Lower lobe of right lung (tissue), 2 donors: ENCODE measurements at regions not wholly inside any gene's neighbourhood (a gene's known extent, or its start where the extent isn't known, plus 50 kb on each side); places are given as distances from the start of the nearest gene placed in this dataset.
"Not testable (repeated sequence)": the region's sequence is repeated elsewhere in the genome, so short reads cannot be mapped to it uniquely, and the experiment has no call there.

ENCODE experiments used
- ATAC-seq, 2 donors: fragments of 200-7000 bp; cut with Tn5 transposase; one replicate each; pipeline ENCODE4 v1.9.1; 2020 to 2022; ENCODE audit warnings: mild to moderate bottlenecking in 2 of 2, moderate library complexity in 2 of 2
- DNase-seq: peaks from one replicate; pipeline ENCODE4 v3.0.0-alpha.2; 2020
- H3K27ac ChIP-seq: fragments of 200-600 bp; one replicate; pipeline ENCODE4 v1.8.0; 2022
- H3K27me3 ChIP-seq: fragments of 200-600 bp; one replicate; pipeline ENCODE4 v1.8.0; 2022; ENCODE audit warnings: low read depth
- H3K36me3 ChIP-seq: fragments of 200-600 bp; one replicate; pipeline ENCODE4 v1.8.0; 2022; ENCODE audit warnings: mild to moderate bottlenecking
- H3K4me1 ChIP-seq: fragments of 200-600 bp; one replicate; pipeline ENCODE4 v1.8.0; 2022
- H3K4me3 ChIP-seq: fragments of 200-600 bp; one replicate; pipeline ENCODE4 v1.8.0; 2022; ENCODE audit warnings: mild to moderate bottlenecking
- H3K9me3 ChIP-seq: fragments of 200-600 bp; one replicate; pipeline ENCODE4 v1.8.0; 2022
- intact Hi-C: fragments of 100-400 bp; cut with DNase I; formaldehyde crosslinking; loops from one replicate; pipeline ENCODE4 v1.11.0; 2022
- TF ChIP-seq, protein P1 (sequence below): fragments of 200-600 bp; IDR thresholded peaks from one replicate; pipeline ENCODE4 v1.8.0; 2022; ENCODE audit warnings: antibody characterized with exemption, mild to moderate bottlenecking
- donor health status: DM: no; HTN: yes; CAD: no; lungs with severe emphysema.

DNA sequence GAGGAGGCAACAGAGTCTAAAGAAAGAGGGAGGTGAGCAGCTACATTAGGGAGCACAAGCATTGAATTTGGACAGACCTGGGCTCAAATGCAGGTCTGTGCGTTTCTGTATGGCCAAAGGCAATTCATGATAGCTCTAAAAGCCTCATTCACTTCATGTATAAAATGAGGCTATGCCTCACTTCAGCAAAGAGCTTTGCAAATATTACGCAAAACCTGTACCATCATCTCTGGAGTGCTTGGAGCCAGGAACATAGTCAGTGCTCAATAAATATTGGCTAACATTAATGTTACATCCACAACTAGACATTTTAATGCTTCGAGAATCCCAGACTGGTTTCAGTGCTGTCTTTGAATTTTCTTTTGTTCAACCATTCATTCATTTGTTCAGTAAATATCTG is 254.7 kb upstream of the CDH11 start:
- Histone ChIP-seq H3K4me1 (peaks cover 9% of the 10 kb centered on the region), H3K36me3 (no peaks in the 10 kb centered on the region), H3K4me3 (no peak overlapping the region), H3K27me3 (no peaks in the 10 kb centered on the region), H3K27ac (no peak overlapping the region), H3K9me3 (no peaks in the 10 kb centered on the region)
- TF ChIP-seq, protein P1, sequence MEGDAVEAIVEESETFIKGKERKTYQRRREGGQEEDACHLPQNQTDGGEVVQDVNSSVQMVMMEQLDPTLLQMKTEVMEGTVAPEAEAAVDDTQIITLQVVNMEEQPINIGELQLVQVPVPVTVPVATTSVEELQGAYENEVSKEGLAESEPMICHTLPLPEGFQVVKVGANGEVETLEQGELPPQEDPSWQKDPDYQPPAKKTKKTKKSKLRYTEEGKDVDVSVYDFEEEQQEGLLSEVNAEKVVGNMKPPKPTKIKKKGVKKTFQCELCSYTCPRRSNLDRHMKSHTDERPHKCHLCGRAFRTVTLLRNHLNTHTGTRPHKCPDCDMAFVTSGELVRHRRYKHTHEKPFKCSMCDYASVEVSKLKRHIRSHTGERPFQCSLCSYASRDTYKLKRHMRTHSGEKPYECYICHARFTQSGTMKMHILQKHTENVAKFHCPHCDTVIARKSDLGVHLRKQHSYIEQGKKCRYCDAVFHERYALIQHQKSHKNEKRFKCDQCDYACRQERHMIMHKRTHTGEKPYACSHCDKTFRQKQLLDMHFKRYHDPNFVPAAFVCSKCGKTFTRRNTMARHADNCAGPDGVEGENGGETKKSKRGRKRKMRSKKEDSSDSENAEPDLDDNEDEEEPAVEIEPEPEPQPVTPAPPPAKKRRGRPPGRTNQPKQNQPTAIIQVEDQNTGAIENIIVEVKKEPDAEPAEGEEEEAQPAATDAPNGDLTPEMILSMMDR = no peak
- intact Hi-C loops = no loop called here
- DNase-seq = no peak
- peak; percentile 54 to 72 for ATAC-seq

DNA sequence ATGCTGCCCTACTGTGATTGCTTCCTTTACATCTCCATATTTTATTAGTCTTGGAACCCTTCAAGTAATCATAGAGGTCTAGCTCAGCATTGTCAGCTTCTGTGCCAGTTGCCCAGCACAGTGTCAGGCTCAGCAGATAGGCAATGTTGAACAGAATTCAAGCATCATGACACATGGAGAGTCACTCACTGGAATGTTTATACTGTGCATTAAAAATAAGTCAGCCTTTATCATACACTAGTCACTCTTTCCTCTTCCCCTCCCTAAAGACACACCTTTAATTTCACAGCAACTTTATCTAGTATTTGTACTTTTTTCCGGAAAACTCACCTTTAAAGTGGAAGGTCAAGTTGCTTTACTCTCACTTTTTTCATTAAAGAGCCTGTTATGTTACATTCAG is 253.8 kb upstream of the CDH11 start:
- TF ChIP-seq, protein P1 = no peak
- DNase-seq (no peak), ATAC-seq (peak in 1 of 2 donors; percentile 16)
- H3K9me3 ChIP-seq = no peaks in the 10 kb centered on the region
- no peaks in the 10 kb centered on the region for H3K27me3 ChIP-seq
- intact Hi-C loops = no loop called here
- no peaks in the 10 kb centered on the region for H3K36me3 ChIP-seq
- no peak overlapping the region for H3K4me3 ChIP-seq
- H3K27ac ChIP-seq = no peak overlapping the region
- peaks cover 9% of the 10 kb centered on the region for H3K4me1 ChIP-seq

DNA sequence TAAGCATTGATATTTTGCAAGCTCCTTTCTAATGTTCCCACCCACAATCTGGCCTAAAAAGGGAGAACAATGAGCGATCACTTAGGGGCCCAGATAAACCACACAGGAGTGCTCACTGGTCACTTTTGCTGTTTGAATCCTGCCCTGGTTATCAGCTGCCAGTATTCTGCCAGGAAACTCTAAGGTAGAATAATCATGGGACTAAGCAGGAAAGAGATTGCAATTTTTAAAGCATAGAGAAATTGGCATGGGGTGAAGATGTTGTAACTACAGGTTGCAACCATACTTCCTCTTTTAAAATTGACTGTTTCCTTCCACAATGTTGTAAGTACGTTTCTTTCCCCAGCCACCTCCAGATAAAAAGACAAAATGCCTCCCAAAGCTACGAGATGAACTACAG is 251.2 kb upstream of the CDH11 start:
- H3K27ac ChIP-seq = no peak overlapping the region
- DNase-seq (no peak), ATAC-seq (peak; percentile 23 to 51)
- intact Hi-C loops = no loop called here
- no peaks in the 10 kb centered on the region for H3K9me3 ChIP-seq
- no peak overlapping the region for H3K4me3 ChIP-seq
- H3K27me3 ChIP-seq = no peaks in the 10 kb centered on the region
- no peaks in the 10 kb centered on the region for H3K36me3 ChIP-seq
- H3K4me1 ChIP-seq = peaks cover 9% of the 10 kb centered on the region
- TF ChIP-seq, protein P1 = no peak

DNA sequence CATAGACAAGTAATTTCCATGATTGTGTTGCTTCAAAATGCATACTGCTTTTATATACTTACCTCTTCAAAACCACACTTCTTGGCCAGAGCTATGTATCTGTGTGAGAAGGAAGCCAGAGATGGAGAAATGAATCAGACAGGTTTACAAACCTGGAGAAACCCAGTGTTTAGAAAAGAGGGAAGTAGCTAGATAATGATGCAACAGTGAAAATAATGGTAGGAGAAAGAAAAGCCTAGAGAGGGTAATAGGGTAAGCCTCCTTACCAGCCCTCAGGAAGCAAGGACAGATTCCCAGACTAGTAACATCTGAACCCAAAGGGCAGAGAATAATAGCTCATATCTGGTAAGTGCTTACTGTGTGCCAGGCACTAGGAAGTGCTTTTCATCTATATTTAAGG is 250.3 kb upstream of the CDH11 start:
- Histone ChIP-seq H3K27me3 (no peaks in the 10 kb centered on the region), H3K36me3 (no peaks in the 10 kb centered on the region), H3K9me3 (no peaks in the 10 kb centered on the region), H3K27ac (no peak overlapping the region), H3K4me1 (peaks cover 9% of the 10 kb centered on the region), H3K4me3 (no peak overlapping the region)
- ATAC-seq (no peak), DNase-seq (no peak)
- intact Hi-C loops = no loop called here
- TF ChIP-seq, protein P1 = no peak

DNA sequence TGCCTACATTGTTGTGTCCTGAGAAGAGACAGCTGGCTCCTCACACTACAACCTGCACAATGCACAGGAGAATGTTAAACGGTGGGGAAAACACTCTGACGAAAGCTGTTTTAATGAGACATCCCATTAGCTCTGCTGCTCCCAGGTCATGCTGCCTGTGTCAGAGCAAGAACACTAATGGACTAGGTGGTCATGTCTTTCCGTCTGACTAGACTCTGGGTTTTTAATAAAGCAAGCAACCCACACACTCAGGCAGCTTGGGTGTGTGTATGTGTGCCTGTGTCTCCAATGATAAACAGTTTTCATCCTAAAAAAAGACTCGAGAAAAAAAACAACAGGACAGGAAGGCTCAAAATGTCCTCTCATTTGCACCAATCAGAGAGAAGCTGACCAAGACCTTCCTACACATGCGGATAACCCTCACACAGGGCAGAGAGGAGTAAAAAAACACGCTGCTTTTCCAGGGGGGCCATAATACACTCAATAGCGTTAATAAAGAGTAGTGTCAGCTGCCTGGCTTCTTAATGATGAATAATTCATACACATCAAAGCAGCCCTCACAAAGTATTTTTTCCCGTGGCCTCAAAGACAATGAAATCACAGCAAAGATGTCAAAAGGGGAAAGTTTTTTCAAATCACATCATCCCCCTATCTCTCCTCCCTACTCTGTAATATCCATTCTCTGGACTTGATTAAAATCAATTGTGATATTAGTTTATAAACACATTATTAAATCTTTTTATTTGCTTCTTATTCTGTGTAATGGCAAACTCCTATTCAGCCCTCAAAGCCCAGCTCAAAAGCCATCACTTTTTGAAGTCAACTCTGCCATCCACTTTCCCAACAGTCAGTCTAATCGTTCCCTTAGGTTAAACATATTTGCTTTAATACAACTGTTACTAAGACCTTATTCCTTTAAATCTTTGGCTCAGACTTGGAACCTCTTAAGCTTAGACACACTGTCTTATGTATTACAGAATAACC is 244.2 kb upstream of the CDH11 start:
- DNase-seq = no peak
- Histone ChIP-seq H3K9me3 (no peaks in the 10 kb centered on the region), H3K4me1 (no peaks in the 10 kb centered on the region), H3K27ac (no peak overlapping the region), H3K27me3 (no peaks in the 10 kb centered on the region), H3K4me3 (no peak overlapping the region), H3K36me3 (no peaks in the 10 kb centered on the region)
- ATAC-seq = no peak
- TF ChIP-seq, protein P1 = no peak
- intact Hi-C loops = no loop called here

DNA sequence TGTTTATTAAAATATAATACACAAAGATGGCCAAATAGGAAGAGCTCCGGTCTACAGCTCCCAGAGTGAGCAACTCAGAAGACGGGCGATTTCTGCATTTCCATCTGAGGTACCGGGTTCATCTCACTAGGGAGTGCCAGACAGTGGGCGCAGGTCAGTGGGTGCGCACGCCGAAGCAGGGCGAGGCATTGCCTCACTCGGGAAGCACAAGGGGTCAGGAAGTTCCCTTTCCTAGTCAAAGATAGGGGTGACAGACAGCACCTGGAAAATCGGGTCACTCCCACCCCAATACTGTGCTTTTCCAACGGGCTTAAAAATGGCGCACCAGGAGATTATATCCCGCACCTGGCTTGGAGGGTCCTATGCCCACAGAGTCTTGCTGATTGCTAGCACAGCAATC is 234.9 kb upstream of the CDH11 start:
- H3K4me1 ChIP-seq, H3K4me3 ChIP-seq, DNase-seq, H3K9me3 ChIP-seq, H3K27ac ChIP-seq, H3K36me3 ChIP-seq, H3K27me3 ChIP-seq, ATAC-seq, intact Hi-C loops: not testable (repeated sequence)
